Astrocyte of the spinal cord (primary cell): ENCODE measurements at regions not wholly inside any gene's neighbourhood (a gene's known extent, or its start where the extent isn't known, plus 50 kb on each side); places are given as distances from the start of the nearest gene placed in this dataset.

Source experiments
- DNase-seq: peaks from one replicate; pipeline ENCODE4 v3.0.0; 2011; ENCODE audit warnings: low read depth, low spot score
- H3K4me3 ChIP-seq: 2 replicates; pipeline ENCODE4 v1.5.1; 2011; ENCODE audit warnings: low read depth, mild to moderate bottlenecking, low read length, moderate library complexity
- CTCF ChIP-seq: IDR thresholded peaks from 2 replicates; pipeline ENCODE4 v1.5.1; 2012; ENCODE audit warnings: low read depth, mild to moderate bottlenecking, low read length, inconsistent platforms
- in situ Hi-C: cut with HindIII; loops from 2 replicates; pipeline ENCODE4 v1.10.0; 2017; ENCODE audit warnings: low sequenced_read_pairs

- TF ChIP-seq CTCF, result peak; percentile 35
- H3K4me3 ChIP-seq, result no peak overlapping the region
- in situ Hi-C loops, result no loop called here
- peak; percentile 9 for DNase-seq
Measured at GRCh38 chr17:71084219-71084618, 914.9 kb downstream of the KCNJ2 start.

GRCh38 chr17:71084838-71085237 is 915.5 kb downstream of the KCNJ2 start:
- no peak overlapping the region for H3K4me3 ChIP-seq
- DNase-seq, result no peak
- in situ Hi-C loops, result no loop called here
- no peak for TF ChIP-seq CTCF

GRCh38 chr17:71085238-71086033 is 916.1 kb downstream of the KCNJ2 start:
- TF ChIP-seq CTCF, result peak; percentile 25
- no peak for DNase-seq
- in situ Hi-C loops, result no loop called here
- no peak overlapping the region for H3K4me3 ChIP-seq

GRCh38 chr17:71089431-71089830 is 920.1 kb downstream of the KCNJ2 start:
- TF ChIP-seq CTCF, result no peak
- no peak for DNase-seq
- H3K4me3 ChIP-seq, result no peak overlapping the region
- in situ Hi-C loops, result no loop called here

- in situ Hi-C loops, result no loop called here
- H3K4me3 ChIP-seq, result no peak overlapping the region
- DNase-seq, result no peak
- TF ChIP-seq CTCF, result no peak
Measured at GRCh38 chr17:71098071-71098470, 928.7 kb downstream of the KCNJ2 start.

- no peak overlapping the region for H3K4me3 ChIP-seq
- TF ChIP-seq CTCF, result no peak
- in situ Hi-C loops, result no loop called here
- no peak for DNase-seq
Measured at GRCh38 chr17:71099003-71099714, 929.8 kb downstream of the KCNJ2 start.
